Smooth muscle cell (in vitro differentiated cells): ENCODE measurements at regions not wholly inside any gene's neighbourhood (a gene's known extent, or its start where the extent isn't known, plus 50 kb on each side); places are given as distances from the start of the nearest gene placed in this dataset.

Source experiments
- DNase-seq: peaks from one replicate; lab custom pipeline; 2025; ENCODE audit not compliant: unreplicated experiment; lab: John Stamatoyannopoulos, UW
- H2AFZ ChIP-seq: fragments of 200-600 bp; sonication (generic); 2 replicates; pipeline ENCODE4 v1.6.0; 2016; ENCODE audit warnings: antibody characterized with exemption, low read depth, mild to moderate bottlenecking
- H3F3A ChIP-seq: fragments of 200-600 bp; sonication (generic); 2 replicates; pipeline ENCODE4 v1.6.0; 2017; ENCODE audit warnings: antibody characterized with exemption, low read depth
- H3K27ac ChIP-seq: fragments of 200-600 bp; sonication (generic); 2 replicates; pipeline ENCODE4 v1.5.1; 2016; ENCODE audit warnings: low read depth, mild to moderate bottlenecking
- H3K27me3 ChIP-seq: fragments of 200-600 bp; sonication (generic); 2 replicates; pipeline ENCODE4 v1.6.1; 2016; ENCODE audit warnings: low read depth, mild to moderate bottlenecking
- H3K36me3 ChIP-seq: fragments of 200-600 bp; sonication (generic); 2 replicates; pipeline ENCODE4 v1.5.1; 2016; ENCODE audit warnings: low read depth
- H3K4me1 ChIP-seq: fragments of 200-600 bp; sonication (generic); 2 replicates; pipeline ENCODE4 v1.5.1; 2016; ENCODE audit warnings: low read depth
- H3K4me2 ChIP-seq: fragments of 200-600 bp; sonication (generic); 2 replicates; pipeline ENCODE4 v1.6.0; 2016; ENCODE audit warnings: mild to moderate bottlenecking
- H3K4me3 ChIP-seq: fragments of 200-600 bp; sonication (generic); 2 replicates; pipeline ENCODE4 v1.5.1; 2016; ENCODE audit warnings: mild to moderate bottlenecking
- H3K79me2 ChIP-seq: fragments of 200-600 bp; sonication (generic); 2 replicates; pipeline ENCODE4 v1.6.0; 2016; ENCODE audit warnings: low read depth, mild to moderate bottlenecking
- H3K9ac ChIP-seq: fragments of 200-600 bp; sonication (generic); 2 replicates; pipeline ENCODE4 v1.6.0; 2016; ENCODE audit warnings: low read depth
- H3K9me3 ChIP-seq: fragments of 200-600 bp; sonication (generic); replicated peaks from 2 replicates; pipeline ENCODE4 v1.5.1; 2016; ENCODE audit warnings: low read depth
- H4K20me1 ChIP-seq: fragments of 200-600 bp; sonication (generic); 2 replicates; pipeline ENCODE4 v1.6.0; 2016; ENCODE audit warnings: low read depth
- WGBS: methylation state at CpG from one replicate; pipeline ENCODE4 v1.1.7; 2016; ENCODE audit warnings: low lambda C conversion rate; 5-methylcytosine and 5-hydroxymethylcytosine counted together
- TF ChIP-seq, protein P1 (sequence below): fragments of 200-600 bp; sonication (generic); IDR thresholded peaks from 2 replicates; pipeline ENCODE4 v1.5.1; 2017; ENCODE audit warnings: borderline replicate concordance, mild to moderate bottlenecking, antibody characterized with exemption; ENCODE audit not compliant: insufficient read depth, poor library complexity, severe bottlenecking

DNA sequence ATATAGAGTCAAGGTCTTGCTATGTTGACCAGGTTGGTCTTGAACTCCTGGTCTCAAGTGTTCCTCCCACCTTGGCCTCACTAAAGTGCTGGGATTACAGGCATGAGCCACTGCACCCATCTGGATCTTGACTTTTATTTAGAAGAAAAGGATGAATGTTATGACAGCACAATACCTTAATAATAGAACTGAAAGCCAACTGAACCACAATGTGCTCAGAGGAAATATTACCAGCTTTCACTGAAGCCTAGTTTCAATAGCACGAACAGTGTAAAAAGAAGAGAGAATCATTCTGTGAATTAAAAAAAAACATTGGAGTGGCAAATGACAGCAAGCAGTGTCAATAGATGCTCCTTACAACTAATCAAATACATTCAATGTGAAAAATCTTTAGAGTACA lies 239.2 kb upstream of the RMST start:
- no peaks in the 10 kb centered on the region for H3K79me2 ChIP-seq
- TF ChIP-seq, protein P1, sequence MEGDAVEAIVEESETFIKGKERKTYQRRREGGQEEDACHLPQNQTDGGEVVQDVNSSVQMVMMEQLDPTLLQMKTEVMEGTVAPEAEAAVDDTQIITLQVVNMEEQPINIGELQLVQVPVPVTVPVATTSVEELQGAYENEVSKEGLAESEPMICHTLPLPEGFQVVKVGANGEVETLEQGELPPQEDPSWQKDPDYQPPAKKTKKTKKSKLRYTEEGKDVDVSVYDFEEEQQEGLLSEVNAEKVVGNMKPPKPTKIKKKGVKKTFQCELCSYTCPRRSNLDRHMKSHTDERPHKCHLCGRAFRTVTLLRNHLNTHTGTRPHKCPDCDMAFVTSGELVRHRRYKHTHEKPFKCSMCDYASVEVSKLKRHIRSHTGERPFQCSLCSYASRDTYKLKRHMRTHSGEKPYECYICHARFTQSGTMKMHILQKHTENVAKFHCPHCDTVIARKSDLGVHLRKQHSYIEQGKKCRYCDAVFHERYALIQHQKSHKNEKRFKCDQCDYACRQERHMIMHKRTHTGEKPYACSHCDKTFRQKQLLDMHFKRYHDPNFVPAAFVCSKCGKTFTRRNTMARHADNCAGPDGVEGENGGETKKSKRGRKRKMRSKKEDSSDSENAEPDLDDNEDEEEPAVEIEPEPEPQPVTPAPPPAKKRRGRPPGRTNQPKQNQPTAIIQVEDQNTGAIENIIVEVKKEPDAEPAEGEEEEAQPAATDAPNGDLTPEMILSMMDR, result no peak
- H3F3A ChIP-seq, result no peaks in the 10 kb centered on the region
- H3K36me3 ChIP-seq, result no peaks in the 10 kb centered on the region
- H4K20me1 ChIP-seq, result no peaks in the 10 kb centered on the region
- 100% methylated on average over 1 of the region's 1 CpG for WGBS
- H2AFZ ChIP-seq, result no peak overlapping the region
- H3K4me1 ChIP-seq, result no peaks in the 10 kb centered on the region
- no peak overlapping the region for H3K4me3 ChIP-seq
- no peak overlapping the region for H3K27ac ChIP-seq
- no peaks in the 10 kb centered on the region for H3K27me3 ChIP-seq
- H3K9me3 ChIP-seq, result no peaks in the 10 kb centered on the region
- H3K4me2 ChIP-seq, result no peak overlapping the region
- H3K9ac ChIP-seq, result no peak overlapping the region
- no peak for DNase-seq

DNA sequence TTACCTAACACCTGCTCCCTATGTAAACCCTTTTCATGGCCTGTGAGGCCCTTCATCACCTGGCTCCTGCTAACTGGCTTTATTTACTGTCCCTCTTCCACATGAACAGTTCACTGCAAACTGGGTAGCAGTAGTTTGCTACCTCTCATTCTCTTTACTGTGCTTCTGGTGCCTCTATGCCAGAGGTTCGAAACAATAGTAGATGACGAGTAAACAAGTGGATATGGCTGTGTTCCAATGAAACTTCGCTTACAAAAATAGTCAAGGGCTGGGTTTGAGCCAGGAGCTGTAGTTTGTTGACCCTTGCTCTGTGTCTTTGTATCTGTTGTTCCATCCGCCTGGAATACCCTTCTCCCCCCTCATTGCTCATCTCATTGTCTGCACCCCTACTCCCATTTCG lies 233.6 kb upstream of the RMST start:
- TF ChIP-seq, protein P1, result no peak
- WGBS, result 89% methylated on average over 5 of the region's 5 CpGs

DNA sequence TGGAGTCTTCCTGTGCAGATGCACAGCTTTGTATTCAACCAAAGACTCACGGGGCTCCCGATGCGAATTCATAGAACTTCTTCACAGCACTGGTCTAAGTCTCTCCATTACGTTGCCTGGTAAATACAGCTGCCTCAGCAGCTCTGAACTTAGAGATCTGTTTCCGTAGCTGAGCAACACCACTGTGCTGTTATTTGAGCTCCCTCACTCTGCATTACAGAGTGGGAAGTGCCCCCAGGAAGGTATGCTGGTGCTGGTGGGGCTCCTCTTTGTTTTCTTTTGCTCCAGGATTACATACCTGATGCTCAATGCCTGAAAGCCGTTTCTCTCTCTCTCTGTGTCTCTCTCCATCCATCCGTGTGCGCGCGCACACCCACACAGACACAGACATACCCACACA lies 227.5 kb upstream of the RMST start:
- Histone ChIP-seq H4K20me1 (no peaks in the 10 kb centered on the region), H3K9ac (no peak overlapping the region), H3F3A (no peaks in the 10 kb centered on the region), H2AFZ (no peak overlapping the region), H3K27me3 (no peaks in the 10 kb centered on the region), H3K27ac (no peak overlapping the region), H3K4me3 (no peak overlapping the region), H3K4me2 (no peak overlapping the region), H3K79me2 (no peaks in the 10 kb centered on the region), H3K9me3 (no peaks in the 10 kb centered on the region), H3K4me1 (no peaks in the 10 kb centered on the region), H3K36me3 (no peaks in the 10 kb centered on the region)
- 79% methylated on average over 10 of the region's 10 CpGs for WGBS
- TF ChIP-seq, protein P1, result no peak
- DNase-seq, result no peak

More for the DNA sequence above, 233.6 kb upstream of the RMST start:
- Histone ChIP-seq H3K27ac (no peak overlapping the region), H3K9ac (no peak overlapping the region), H3K79me2 (no peaks in the 10 kb centered on the region), H3K36me3 (no peaks in the 10 kb centered on the region), H3K27me3 (no peaks in the 10 kb centered on the region), H2AFZ (no peak overlapping the region), H3K9me3 (no peaks in the 10 kb centered on the region), H3K4me1 (no peaks in the 10 kb centered on the region), H3K4me3 (no peak overlapping the region), H3F3A (no peaks in the 10 kb centered on the region), H3K4me2 (no peak overlapping the region), H4K20me1 (no peaks in the 10 kb centered on the region)
- no peak for DNase-seq

DNA sequence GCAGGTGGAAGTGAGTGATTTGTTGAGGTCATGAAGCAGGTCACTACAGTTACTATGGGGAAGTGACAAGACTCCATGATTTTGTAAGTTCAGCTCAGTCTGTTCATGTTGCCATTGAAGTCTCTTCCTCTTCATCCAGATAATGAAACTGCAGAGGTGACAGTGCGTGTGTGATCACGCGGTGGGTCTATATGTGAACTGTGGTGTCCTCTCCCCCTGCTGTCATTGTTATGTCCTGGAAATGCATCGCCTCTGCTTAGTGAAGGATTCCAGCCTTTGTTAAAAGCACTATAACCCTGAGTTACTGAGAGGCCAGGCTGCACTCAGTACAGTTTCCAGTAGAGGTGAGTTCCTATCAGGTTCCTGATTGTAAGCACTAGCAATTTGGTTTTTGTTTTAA lies 216.2 kb upstream of the RMST start:
- Histone ChIP-seq H3K9ac (no peak overlapping the region), H3K4me2 (no peak overlapping the region), H3K27ac (no peak overlapping the region), H3K4me1 (peaks cover 4% of the 10 kb centered on the region), H4K20me1 (no peaks in the 10 kb centered on the region), H2AFZ (no peak overlapping the region), H3K79me2 (no peaks in the 10 kb centered on the region), H3F3A (no peaks in the 10 kb centered on the region), H3K4me3 (no peak overlapping the region), H3K36me3 (no peaks in the 10 kb centered on the region), H3K9me3 (no peaks in the 10 kb centered on the region), H3K27me3 (no peaks in the 10 kb centered on the region)
- DNase-seq, result no peak
- WGBS, result 95% methylated on average over 4 of the region's 4 CpGs
- TF ChIP-seq, protein P1, result no peak
